Fibroblast of gingiva (primary cell): ENCODE measurements at regions not wholly inside any gene's neighbourhood (a gene's known extent, or its start where the extent isn't known, plus 50 kb on each side); places are given as distances from the start of the nearest gene placed in this dataset.
"Not testable (repeated sequence)": the region's sequence is repeated elsewhere in the genome, so short reads cannot be mapped to it uniquely, and the experiment has no call there.

ENCODE experiments used
- DNase-seq: peaks from one replicate; pipeline ENCODE4 v3.0.0-alpha.2; 2011; ENCODE audit warnings: low read depth

GRCh38 chr9:41273549-41274267 is 84.6 kb upstream of the ZNG1F start:
- DNase-seq: peak; percentile 54

- DNase-seq: not testable (repeated sequence)
Observed at GRCh38 chr9:41272879-41273548, 83.9 kb upstream of the ZNG1F start.

- DNase-seq: not testable (repeated sequence)
Observed at GRCh38 chr9:41270992-41271391, 81.9 kb upstream of the ZNG1F start.

- not testable (repeated sequence) for DNase-seq
Observed at GRCh38 chr9:41269471-41269870, 80.4 kb upstream of the ZNG1F start.

GRCh38 chr9:41269054-41269453 is 79.9 kb upstream of the ZNG1F start:
- not testable (repeated sequence) for DNase-seq

- DNase-seq: not testable (repeated sequence)
Observed at GRCh38 chr9:41266602-41267001, 77.5 kb upstream of the ZNG1F start.

GRCh38 chr9:41266000-41266399 is 76.9 kb upstream of the ZNG1F start:
- DNase-seq: not testable (repeated sequence)

GRCh38 chr9:41251973-41252372 is 62.9 kb upstream of the ZNG1F start:
- DNase-seq: not testable (repeated sequence)

- not testable (repeated sequence) for DNase-seq
Observed at GRCh38 chr9:41251101-41251500, 62.0 kb upstream of the ZNG1F start.

- DNase-seq: not testable (repeated sequence)
Observed at GRCh38 chr9:41246702-41247101, 57.6 kb upstream of the ZNG1F start.
